ENCODE measurements at regions not wholly inside any gene's neighbourhood (a gene's known extent, or its start where the extent isn't known, plus 50 kb on each side); places are given as distances from the start of the nearest gene placed in this dataset.

DNA sequence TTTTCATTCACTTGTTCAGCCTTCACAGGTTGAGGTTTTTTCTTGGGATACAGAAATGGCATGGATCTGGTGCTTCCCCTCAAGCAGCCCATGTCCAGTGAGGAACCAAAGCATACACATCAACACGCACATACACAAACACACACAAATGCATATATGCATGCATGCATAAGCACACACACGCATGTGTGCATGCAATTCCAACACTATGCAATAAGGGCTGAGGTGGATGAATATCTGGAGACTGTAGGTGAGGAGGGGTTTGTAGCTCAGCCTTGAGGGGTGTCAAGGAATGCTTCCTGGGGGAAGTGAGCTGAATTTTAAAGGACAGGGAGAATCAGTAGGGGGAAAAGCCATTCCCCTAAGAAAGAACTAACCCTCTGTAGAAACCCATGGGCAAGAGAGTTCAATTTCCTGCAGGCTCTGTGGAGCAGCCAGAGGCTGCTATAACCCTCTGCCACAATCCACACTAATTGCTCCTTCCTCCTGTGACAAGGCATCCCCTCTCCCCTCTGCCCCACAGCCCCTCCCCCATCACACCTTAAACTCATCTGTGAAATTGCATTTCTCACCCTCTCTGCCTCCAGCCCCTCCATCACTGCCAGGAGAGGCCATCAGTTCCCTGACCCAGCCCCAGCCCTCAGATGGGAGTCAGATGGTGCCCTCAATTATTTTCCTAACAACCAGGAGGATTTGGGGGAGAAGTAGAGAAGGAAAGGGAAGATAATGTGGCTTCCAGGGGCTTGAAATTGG, 316.4 kb downstream of the RPS24 start:
- Histone ChIP-seq H4K20me1 (ENCODE audit: control insufficient read depth, extremely low read depth, insufficient read depth, low read length) (no peaks in the 10 kb centered on the region), H3K79me2 (ENCODE audit: control insufficient read depth, insufficient read depth, low read length) (no peaks in the 10 kb centered on the region), H3K9me3 (ENCODE audit: control insufficient read depth, insufficient read depth, low read depth, low read length) (no peaks in the 10 kb centered on the region), H3K9ac (ENCODE audit: insufficient read depth, low read length) (no peak overlapping the region), H3K4me3 (replicated peaks in 1 of 4; ENCODE audit: control extremely low read depth in 1 of 4, insufficient read depth in 1 of 4, low read depth in 3 of 4, low read length in 4 of 4) (no peak overlapping the region), H3K27me3 (ENCODE audit: control insufficient read depth, insufficient read depth, low read length) (peaks cover 2% of the 10 kb centered on the region), H3K4me1 (ENCODE audit: control insufficient read depth, extremely low read depth, insufficient read depth, low read length) (no peaks in the 10 kb centered on the region), H3K27ac (ENCODE audit: insufficient read depth, low read length) (no peak overlapping the region), H3K36me3 (ENCODE audit: control insufficient read depth, insufficient read depth, low read length) (no peaks in the 10 kb centered on the region), H2AFZ (ENCODE audit: low read length) (no peak overlapping the region), H3K4me2 (ENCODE audit: extremely low read depth, insufficient read depth, low read length) (no peak overlapping the region)
- DNase-seq (ENCODE audit: low read depth in 2 of 2), result no peak
- no peak for TF ChIP-seq EZH2 (IDR thresholded peaks at IDR 0.05; ENCODE audit: low read length, missing control alignments)
- TF ChIP-seq CTCF (conservative IDR thresholded peaks at IDR 0.05 in 1 of 2, IDR thresholded peaks at IDR 0.05 in 1 of 2; ENCODE audit: low read depth in 1 of 2, low read length in 2 of 2), result no peak

- no peaks in the 10 kb centered on the region for H3K4me1 ChIP-seq (ENCODE audit: control insufficient read depth, extremely low read depth, insufficient read depth, low read length)
- H3K27ac ChIP-seq (ENCODE audit: insufficient read depth, low read length), result no peak overlapping the region
- no peak overlapping the region for H2AFZ ChIP-seq (ENCODE audit: low read length)
- no peaks in the 10 kb centered on the region for H3K79me2 ChIP-seq (ENCODE audit: control insufficient read depth, insufficient read depth, low read length)
- DNase-seq (ENCODE audit: low read depth in 2 of 2), result no peak
- no peaks in the 10 kb centered on the region for H3K9me3 ChIP-seq (ENCODE audit: control insufficient read depth, insufficient read depth, low read depth, low read length)
- H3K27me3 ChIP-seq (ENCODE audit: control insufficient read depth, insufficient read depth, low read length), result peaks cover 2% of the 10 kb centered on the region
- no peak for TF ChIP-seq CTCF (conservative IDR thresholded peaks at IDR 0.05 in 1 of 2, IDR thresholded peaks at IDR 0.05 in 1 of 2; ENCODE audit: low read depth in 1 of 2, low read length in 2 of 2)
- no peak for TF ChIP-seq EZH2 (IDR thresholded peaks at IDR 0.05; ENCODE audit: low read length, missing control alignments)
- H3K4me3 ChIP-seq (replicated peaks in 1 of 4; ENCODE audit: control extremely low read depth in 1 of 4, insufficient read depth in 1 of 4, low read depth in 3 of 4, low read length in 4 of 4), result no peak overlapping the region
- no peaks in the 10 kb centered on the region for H4K20me1 ChIP-seq (ENCODE audit: control insufficient read depth, extremely low read depth, insufficient read depth, low read length)
- no peak overlapping the region for H3K9ac ChIP-seq (ENCODE audit: insufficient read depth, low read length)
- no peaks in the 10 kb centered on the region for H3K36me3 ChIP-seq (ENCODE audit: control insufficient read depth, insufficient read depth, low read length)
- no peak overlapping the region for H3K4me2 ChIP-seq (ENCODE audit: extremely low read depth, insufficient read depth, low read length)
Observed at GRCh38 chr10:78351283-78351682, 317.6 kb downstream of the RPS24 start.

DNA sequence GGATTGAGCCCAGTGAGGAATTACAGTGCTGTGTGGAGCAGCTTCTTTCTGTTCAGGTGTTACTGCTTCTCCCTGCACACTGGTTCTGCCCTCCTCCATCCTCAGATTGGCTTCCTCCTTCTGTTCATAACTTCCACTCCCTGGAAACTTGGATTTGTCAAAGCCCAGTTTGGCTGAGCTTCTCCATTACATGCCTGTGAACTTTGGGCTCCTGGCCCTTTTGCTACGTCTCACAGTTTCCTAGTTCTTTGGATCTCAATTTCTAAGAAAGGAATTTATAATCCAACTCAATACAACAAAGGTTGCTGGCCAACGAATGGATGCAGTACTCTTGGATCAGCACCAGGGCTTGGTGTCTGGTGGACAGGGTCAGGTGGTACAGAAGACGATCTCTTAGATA, 318.1 kb downstream of the RPS24 start:
- Histone ChIP-seq H3K9ac (ENCODE audit: insufficient read depth, low read length) (no peak overlapping the region), H3K9me3 (ENCODE audit: control insufficient read depth, insufficient read depth, low read depth, low read length) (no peaks in the 10 kb centered on the region), H3K4me3 (replicated peaks in 1 of 4; ENCODE audit: control extremely low read depth in 1 of 4, insufficient read depth in 1 of 4, low read depth in 3 of 4, low read length in 4 of 4) (no peak overlapping the region), H3K79me2 (ENCODE audit: control insufficient read depth, insufficient read depth, low read length) (no peaks in the 10 kb centered on the region), H2AFZ (ENCODE audit: low read length) (no peak overlapping the region), H3K27ac (ENCODE audit: insufficient read depth, low read length) (no peak overlapping the region), H3K4me1 (ENCODE audit: control insufficient read depth, extremely low read depth, insufficient read depth, low read length) (no peaks in the 10 kb centered on the region), H3K27me3 (ENCODE audit: control insufficient read depth, insufficient read depth, low read length) (peaks cover 2% of the 10 kb centered on the region), H4K20me1 (ENCODE audit: control insufficient read depth, extremely low read depth, insufficient read depth, low read length) (no peaks in the 10 kb centered on the region), H3K36me3 (ENCODE audit: control insufficient read depth, insufficient read depth, low read length) (no peaks in the 10 kb centered on the region), H3K4me2 (ENCODE audit: extremely low read depth, insufficient read depth, low read length) (no peak overlapping the region)
- no peak for TF ChIP-seq EZH2 (IDR thresholded peaks at IDR 0.05; ENCODE audit: low read length, missing control alignments)
- no peak for TF ChIP-seq CTCF (conservative IDR thresholded peaks at IDR 0.05 in 1 of 2, IDR thresholded peaks at IDR 0.05 in 1 of 2; ENCODE audit: low read depth in 1 of 2, low read length in 2 of 2)
- no peak for DNase-seq (ENCODE audit: low read depth in 2 of 2)
